ENCODE measurements at regions not wholly inside any gene's neighbourhood (a gene's known extent, or its start where the extent isn't known, plus 50 kb on each side); places are given as distances from the start of the nearest gene placed in this dataset.
"Not testable (repeated sequence)": the region's sequence is repeated elsewhere in the genome, so short reads cannot be mapped to it uniquely, and the experiment has no call there.

DNA sequence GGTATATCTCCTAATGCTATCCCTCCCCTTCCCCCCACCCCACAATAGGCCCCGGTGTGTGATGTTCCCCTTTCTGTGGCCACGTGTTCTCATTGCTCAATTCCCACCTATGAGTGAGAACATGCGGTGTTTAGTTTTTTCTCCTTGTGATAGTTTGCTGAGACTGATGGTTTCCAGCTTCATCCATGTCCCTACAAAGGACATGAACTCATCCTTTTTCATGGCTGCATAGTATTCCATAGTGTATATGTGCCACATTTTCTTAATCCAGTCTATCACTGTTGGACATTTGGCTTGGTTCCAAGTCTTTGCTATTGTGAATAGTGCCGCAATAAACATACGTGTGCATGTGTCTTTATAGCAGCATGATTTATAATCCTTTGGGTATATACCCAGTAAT, 122.5 kb upstream of the TAS2R1 start:
- not testable (repeated sequence) for TF ChIP-seq SP1 (IDR thresholded peaks at IDR 0.05; ENCODE audit: low read depth, low read length); RXRA (IDR thresholded peaks at IDR 0.05; ENCODE audit: insufficient read depth, low read depth, low read length); RFX5 (IDR thresholded peaks at IDR 0.05; ENCODE audit: borderline replicate concordance, low read depth, low read length); CHD1 (IDR thresholded peaks at IDR 0.05; ENCODE audit: low read depth, low read length); ASH2L (IDR thresholded peaks at IDR 0.05; ENCODE audit: low read length); RBBP5 (IDR thresholded peaks at IDR 0.05; ENCODE audit: borderline replicate concordance, low read depth, low read length)
- TF ChIP-seq, protein P1, sequence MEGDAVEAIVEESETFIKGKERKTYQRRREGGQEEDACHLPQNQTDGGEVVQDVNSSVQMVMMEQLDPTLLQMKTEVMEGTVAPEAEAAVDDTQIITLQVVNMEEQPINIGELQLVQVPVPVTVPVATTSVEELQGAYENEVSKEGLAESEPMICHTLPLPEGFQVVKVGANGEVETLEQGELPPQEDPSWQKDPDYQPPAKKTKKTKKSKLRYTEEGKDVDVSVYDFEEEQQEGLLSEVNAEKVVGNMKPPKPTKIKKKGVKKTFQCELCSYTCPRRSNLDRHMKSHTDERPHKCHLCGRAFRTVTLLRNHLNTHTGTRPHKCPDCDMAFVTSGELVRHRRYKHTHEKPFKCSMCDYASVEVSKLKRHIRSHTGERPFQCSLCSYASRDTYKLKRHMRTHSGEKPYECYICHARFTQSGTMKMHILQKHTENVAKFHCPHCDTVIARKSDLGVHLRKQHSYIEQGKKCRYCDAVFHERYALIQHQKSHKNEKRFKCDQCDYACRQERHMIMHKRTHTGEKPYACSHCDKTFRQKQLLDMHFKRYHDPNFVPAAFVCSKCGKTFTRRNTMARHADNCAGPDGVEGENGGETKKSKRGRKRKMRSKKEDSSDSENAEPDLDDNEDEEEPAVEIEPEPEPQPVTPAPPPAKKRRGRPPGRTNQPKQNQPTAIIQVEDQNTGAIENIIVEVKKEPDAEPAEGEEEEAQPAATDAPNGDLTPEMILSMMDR (IDR thresholded peaks at IDR 0.05; ENCODE audit: control extremely low read depth in 1 of 3, insufficient read depth in 1 of 3, low read depth in 1 of 3, low read length in 3 of 3), result not testable (repeated sequence)
- TF ChIP-seq, protein P2, sequence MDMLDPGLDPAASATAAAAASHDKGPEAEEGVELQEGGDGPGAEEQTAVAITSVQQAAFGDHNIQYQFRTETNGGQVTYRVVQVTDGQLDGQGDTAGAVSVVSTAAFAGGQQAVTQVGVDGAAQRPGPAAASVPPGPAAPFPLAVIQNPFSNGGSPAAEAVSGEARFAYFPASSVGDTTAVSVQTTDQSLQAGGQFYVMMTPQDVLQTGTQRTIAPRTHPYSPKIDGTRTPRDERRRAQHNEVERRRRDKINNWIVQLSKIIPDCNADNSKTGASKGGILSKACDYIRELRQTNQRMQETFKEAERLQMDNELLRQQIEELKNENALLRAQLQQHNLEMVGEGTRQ (IDR thresholded peaks at IDR 0.05; ENCODE audit: low read length), result not testable (repeated sequence)
- TF ChIP-seq, protein P3, sequence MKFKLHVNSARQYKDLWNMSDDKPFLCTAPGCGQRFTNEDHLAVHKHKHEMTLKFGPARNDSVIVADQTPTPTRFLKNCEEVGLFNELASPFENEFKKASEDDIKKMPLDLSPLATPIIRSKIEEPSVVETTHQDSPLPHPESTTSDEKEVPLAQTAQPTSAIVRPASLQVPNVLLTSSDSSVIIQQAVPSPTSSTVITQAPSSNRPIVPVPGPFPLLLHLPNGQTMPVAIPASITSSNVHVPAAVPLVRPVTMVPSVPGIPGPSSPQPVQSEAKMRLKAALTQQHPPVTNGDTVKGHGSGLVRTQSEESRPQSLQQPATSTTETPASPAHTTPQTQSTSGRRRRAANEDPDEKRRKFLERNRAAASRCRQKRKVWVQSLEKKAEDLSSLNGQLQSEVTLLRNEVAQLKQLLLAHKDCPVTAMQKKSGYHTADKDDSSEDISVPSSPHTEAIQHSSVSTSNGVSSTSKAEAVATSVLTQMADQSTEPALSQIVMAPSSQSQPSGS (IDR thresholded peaks at IDR 0.05; ENCODE audit: low read length), result not testable (repeated sequence)
